ENCODE measurements at regions not wholly inside any gene's neighbourhood (a gene's known extent, or its start where the extent isn't known, plus 50 kb on each side); places are given as distances from the start of the nearest gene placed in this dataset.

DNA sequence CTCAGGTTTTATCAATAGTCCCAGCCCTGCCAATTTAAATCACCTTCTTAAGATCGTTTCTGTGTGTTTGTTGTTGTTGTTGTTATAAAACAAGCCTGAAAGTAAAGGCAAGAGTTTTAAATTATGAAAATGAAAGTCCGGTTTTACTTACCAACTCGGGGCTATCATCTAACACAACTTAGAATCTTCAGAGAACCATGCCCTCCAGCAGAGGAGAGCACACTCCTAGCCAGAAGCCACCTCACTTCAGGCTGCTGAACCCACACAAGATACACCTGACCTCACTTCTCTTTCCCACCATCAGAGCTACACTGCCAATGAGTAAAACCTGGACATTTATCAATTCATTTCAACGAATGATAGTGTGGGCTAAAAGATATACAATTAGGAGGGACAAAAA, 335.2 kb downstream of the IRS1 start:
- TF ChIP-seq POLR2A (IDR thresholded peaks at IDR 0.05): no peak
- TF ChIP-seq, protein P1, sequence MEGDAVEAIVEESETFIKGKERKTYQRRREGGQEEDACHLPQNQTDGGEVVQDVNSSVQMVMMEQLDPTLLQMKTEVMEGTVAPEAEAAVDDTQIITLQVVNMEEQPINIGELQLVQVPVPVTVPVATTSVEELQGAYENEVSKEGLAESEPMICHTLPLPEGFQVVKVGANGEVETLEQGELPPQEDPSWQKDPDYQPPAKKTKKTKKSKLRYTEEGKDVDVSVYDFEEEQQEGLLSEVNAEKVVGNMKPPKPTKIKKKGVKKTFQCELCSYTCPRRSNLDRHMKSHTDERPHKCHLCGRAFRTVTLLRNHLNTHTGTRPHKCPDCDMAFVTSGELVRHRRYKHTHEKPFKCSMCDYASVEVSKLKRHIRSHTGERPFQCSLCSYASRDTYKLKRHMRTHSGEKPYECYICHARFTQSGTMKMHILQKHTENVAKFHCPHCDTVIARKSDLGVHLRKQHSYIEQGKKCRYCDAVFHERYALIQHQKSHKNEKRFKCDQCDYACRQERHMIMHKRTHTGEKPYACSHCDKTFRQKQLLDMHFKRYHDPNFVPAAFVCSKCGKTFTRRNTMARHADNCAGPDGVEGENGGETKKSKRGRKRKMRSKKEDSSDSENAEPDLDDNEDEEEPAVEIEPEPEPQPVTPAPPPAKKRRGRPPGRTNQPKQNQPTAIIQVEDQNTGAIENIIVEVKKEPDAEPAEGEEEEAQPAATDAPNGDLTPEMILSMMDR (IDR thresholded peaks at IDR 0.05): no peak
